ENCODE measurements at regions not wholly inside any gene's neighbourhood (a gene's known extent, or its start where the extent isn't known, plus 50 kb on each side); places are given as distances from the start of the nearest gene placed in this dataset.

- Mint-ChIP-seq H3K4me1 (peaks cover 19% of the 10 kb centered on the region), H3K36me3 (ENCODE audit: low read depth) (no peaks in the 10 kb centered on the region), H3K27ac (no peak overlapping the region), H3K9me3 (peaks cover 55% of the 10 kb centered on the region), H3K4me3 (no peak overlapping the region), H3K27me3 (ENCODE audit: low read depth, poor library complexity) (peaks cover 34% of the 10 kb centered on the region)
- TF ChIP-seq, protein P1, sequence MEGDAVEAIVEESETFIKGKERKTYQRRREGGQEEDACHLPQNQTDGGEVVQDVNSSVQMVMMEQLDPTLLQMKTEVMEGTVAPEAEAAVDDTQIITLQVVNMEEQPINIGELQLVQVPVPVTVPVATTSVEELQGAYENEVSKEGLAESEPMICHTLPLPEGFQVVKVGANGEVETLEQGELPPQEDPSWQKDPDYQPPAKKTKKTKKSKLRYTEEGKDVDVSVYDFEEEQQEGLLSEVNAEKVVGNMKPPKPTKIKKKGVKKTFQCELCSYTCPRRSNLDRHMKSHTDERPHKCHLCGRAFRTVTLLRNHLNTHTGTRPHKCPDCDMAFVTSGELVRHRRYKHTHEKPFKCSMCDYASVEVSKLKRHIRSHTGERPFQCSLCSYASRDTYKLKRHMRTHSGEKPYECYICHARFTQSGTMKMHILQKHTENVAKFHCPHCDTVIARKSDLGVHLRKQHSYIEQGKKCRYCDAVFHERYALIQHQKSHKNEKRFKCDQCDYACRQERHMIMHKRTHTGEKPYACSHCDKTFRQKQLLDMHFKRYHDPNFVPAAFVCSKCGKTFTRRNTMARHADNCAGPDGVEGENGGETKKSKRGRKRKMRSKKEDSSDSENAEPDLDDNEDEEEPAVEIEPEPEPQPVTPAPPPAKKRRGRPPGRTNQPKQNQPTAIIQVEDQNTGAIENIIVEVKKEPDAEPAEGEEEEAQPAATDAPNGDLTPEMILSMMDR (IDR thresholded peaks at IDR 0.05) = no peak
- no peak for DNase-seq
Observed at GRCh38 chrX:39618178-39618577, 479.6 kb downstream of the BCOR start.

- Mint-ChIP-seq H3K27ac (no peak overlapping the region), H3K27me3 (ENCODE audit: low read depth, poor library complexity) (peaks cover 22% of the 10 kb centered on the region), H3K4me1 (peaks cover 7% of the 10 kb centered on the region), H3K4me3 (no peak overlapping the region), H3K9me3 (peaks cover 59% of the 10 kb centered on the region), H3K36me3 (ENCODE audit: low read depth) (no peaks in the 10 kb centered on the region)
- DNase-seq = no peak
- TF ChIP-seq, protein P1 (IDR thresholded peaks at IDR 0.05) = no peak
Observed at GRCh38 chrX:39619182-39620009, 478.4 kb downstream of the BCOR start.

DNA sequence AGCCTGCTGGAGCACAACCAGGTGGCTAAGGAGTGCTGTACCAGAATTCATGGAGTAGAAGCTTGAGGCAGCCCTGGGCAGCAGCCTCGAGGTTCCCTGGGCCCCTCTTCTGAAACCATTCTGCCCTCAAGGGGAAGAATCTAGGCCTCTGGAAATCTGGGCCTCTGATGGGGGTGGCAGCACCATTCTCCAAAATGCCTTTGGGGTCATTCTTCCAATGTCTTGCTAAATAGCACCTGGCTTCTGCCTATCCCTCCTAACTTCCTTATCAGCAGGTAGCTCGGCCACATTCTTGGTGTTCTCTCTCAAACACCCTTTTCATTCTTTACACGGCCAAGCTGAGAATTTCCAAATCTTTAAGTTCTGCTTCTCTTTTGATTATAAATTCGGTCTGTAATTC is 473.6 kb downstream of the BCOR start:
- H3K27ac Mint-ChIP-seq = no peak overlapping the region
- H3K27me3 Mint-ChIP-seq (ENCODE audit: low read depth, poor library complexity) = peaks cover 19% of the 10 kb centered on the region
- peaks cover 63% of the 10 kb centered on the region for H3K9me3 Mint-ChIP-seq
- H3K4me3 Mint-ChIP-seq = no peak overlapping the region
- no peaks in the 10 kb centered on the region for H3K4me1 Mint-ChIP-seq
- no peaks in the 10 kb centered on the region for H3K36me3 Mint-ChIP-seq (ENCODE audit: low read depth)
- DNase-seq = no peak
- TF ChIP-seq, protein P1 (IDR thresholded peaks at IDR 0.05) = no peak

GRCh38 chrX:39625810-39626209 is 471.9 kb downstream of the BCOR start:
- Mint-ChIP-seq H3K27ac (no peak overlapping the region), H3K4me1 (no peaks in the 10 kb centered on the region), H3K36me3 (ENCODE audit: low read depth) (no peaks in the 10 kb centered on the region), H3K4me3 (no peak overlapping the region), H3K27me3 (ENCODE audit: low read depth, poor library complexity) (peaks cover 9% of the 10 kb centered on the region), H3K9me3 (peaks cover 52% of the 10 kb centered on the region)
- no peak for DNase-seq
- TF ChIP-seq, protein P1 (IDR thresholded peaks at IDR 0.05) = no peak

DNA sequence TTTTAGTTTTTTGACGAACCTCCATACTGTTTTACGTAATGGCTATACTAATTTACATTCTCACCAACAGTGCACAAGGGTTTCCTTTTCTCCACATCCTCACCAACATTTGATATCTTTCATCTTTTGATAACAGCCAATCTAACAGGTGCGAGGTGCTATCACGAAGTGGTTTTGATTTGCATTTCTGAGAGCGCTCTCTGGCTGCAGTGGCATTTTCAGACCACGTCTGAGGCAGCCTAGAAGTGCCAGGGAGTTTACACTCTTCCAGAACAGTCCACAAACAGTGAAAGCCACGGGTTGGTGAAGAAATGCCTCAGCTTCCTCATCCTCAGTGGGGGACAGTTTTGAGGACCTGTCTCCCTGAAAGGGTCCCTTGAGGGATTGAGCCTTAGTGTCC is 471.0 kb downstream of the BCOR start:
- TF ChIP-seq, protein P1 (IDR thresholded peaks at IDR 0.05) = no peak
- H3K9me3 Mint-ChIP-seq = peaks cover 49% of the 10 kb centered on the region
- no peaks in the 10 kb centered on the region for H3K36me3 Mint-ChIP-seq (ENCODE audit: low read depth)
- H3K4me3 Mint-ChIP-seq = no peak overlapping the region
- no peak for DNase-seq
- no peaks in the 10 kb centered on the region for H3K4me1 Mint-ChIP-seq
- no peak overlapping the region for H3K27ac Mint-ChIP-seq
- peaks cover 11% of the 10 kb centered on the region for H3K27me3 Mint-ChIP-seq (ENCODE audit: low read depth, poor library complexity)

- TF ChIP-seq, protein P1 (IDR thresholded peaks at IDR 0.05) = no peak
- Mint-ChIP-seq H3K9me3 (peaks cover 44% of the 10 kb centered on the region), H3K4me1 (no peaks in the 10 kb centered on the region), H3K4me3 (no peak overlapping the region), H3K27me3 (ENCODE audit: low read depth, poor library complexity) (peaks cover 11% of the 10 kb centered on the region), H3K36me3 (ENCODE audit: low read depth) (no peaks in the 10 kb centered on the region), H3K27ac (no peak overlapping the region)
- no peak for DNase-seq
Observed at GRCh38 chrX:39627257-39627656, 470.5 kb downstream of the BCOR start.

All from nephron progenitor cell (in vitro differentiated cells).